ENCODE measurements at regions not wholly inside any gene's neighbourhood (a gene's known extent, or its start where the extent isn't known, plus 50 kb on each side); places are given as distances from the start of the nearest gene placed in this dataset.

GRCh38 chr12:127294651-127295210 lies 972.2 kb upstream of the TMEM132C start (continued):
- no peak for TF ChIP-seq ZNF114 (CRISPR knock-in tag; IDR thresholded peaks at IDR 0.05)

- no peak overlapping the region for H2AFZ ChIP-seq
- H4K20me1 ChIP-seq (replicated peaks; ENCODE audit: insufficient read depth), result no peaks in the 10 kb centered on the region
- H3K79me2 ChIP-seq (replicated peaks; ENCODE audit: insufficient read depth), result no peaks in the 10 kb centered on the region
- H3K27me3 ChIP-seq (ENCODE audit: insufficient read depth), result no peaks in the 10 kb centered on the region
- no peak overlapping the region for H3K27ac ChIP-seq (ENCODE audit: low read depth)
- no peaks in the 10 kb centered on the region for H3K36me3 ChIP-seq (ENCODE audit: insufficient read depth)
- DNase-seq (ENCODE audit: low spot score), result no peak
- Mint-ChIP-seq H3K9me3 (peaks cover 95% of the 10 kb centered on the region), H3K36me3 (ENCODE audit: low read depth) (peaks cover 47% of the 10 kb centered on the region), H3K4me3 (no peak overlapping the region), H3K27me3 (ENCODE audit: insufficient read depth, low read depth, poor library complexity) (peaks cover 3% of the 10 kb centered on the region), H3K4me1 (no peaks in the 10 kb centered on the region), H3K27ac (no peak overlapping the region)
- H3K4me2 ChIP-seq, result no peak overlapping the region
- no peak overlapping the region for H3K4me3 ChIP-seq
- no peaks in the 10 kb centered on the region for H3K9me2 ChIP-seq (ENCODE audit: insufficient read depth)
- no peaks in the 10 kb centered on the region for H3F3A ChIP-seq (replicated peaks; ENCODE audit: low read depth)
- H3K4me1 ChIP-seq (ENCODE audit: insufficient read depth), result no peaks in the 10 kb centered on the region
- no peak for ATAC-seq
- TF ChIP-seq ZNF114 (CRISPR knock-in tag; IDR thresholded peaks at IDR 0.05) (no peak), CTCF (conservative IDR thresholded peaks at IDR 0.05; ENCODE audit: low read depth in 2 of 2) (no peak), POLR2AphosphoS5 (IDR thresholded peaks at IDR 0.05; ENCODE audit: low read depth) (no peak), EZH2phosphoT487 (IDR thresholded peaks at IDR 0.05; ENCODE audit: unreplicated experiment) (no peak), CREB1 (CRISPR knock-in tag; IDR thresholded peaks at IDR 0.05; ENCODE audit: low read depth) (no peak), EZH2 (IDR thresholded peaks at IDR 0.05; ENCODE audit: low read depth, unreplicated experiment) (no peak), ZNF331 (CRISPR knock-in tag; IDR thresholded peaks at IDR 0.05; ENCODE audit: low read depth) (no peak), STAT1 (IDR thresholded peaks at IDR 0.05; ENCODE audit: unreplicated experiment) (no peak), ZNF462 (CRISPR knock-in tag; IDR thresholded peaks at IDR 0.05) (no peak), ETS1 (IDR thresholded peaks at IDR 0.05) (no peak), REST (IDR thresholded peaks at IDR 0.05; ENCODE audit: unreplicated experiment) (no peak), NANOG (IDR thresholded peaks at IDR 0.05; ENCODE audit: borderline replicate concordance) (no peak), JUNB (IDR thresholded peaks at IDR 0.05; ENCODE audit: unreplicated experiment) (no peak)
Measured at GRCh38 chr12:127295630-127296029, 971.3 kb upstream of the TMEM132C start.
